H9 (cell line): ENCODE measurements at regions not wholly inside any gene's neighbourhood (a gene's known extent, or its start where the extent isn't known, plus 50 kb on each side); places are given as distances from the start of the nearest gene placed in this dataset.
A peak's percentile ranks its signal among the peaks of the same experiment; 100 is the strongest.

Source experiments
- DNase-seq: peaks from one replicate; pipeline ENCODE4 v3.0.0-alpha.2; 2017
- H2AFZ ChIP-seq: one replicate; pipeline ENCODE4 v1.6.1; 2013; ENCODE audit warnings: mild to moderate bottlenecking, low read length, control low read depth, moderate library complexity
- H2AK5ac ChIP-seq: 2 replicates; pipeline ENCODE4 v1.6.1; 2013; ENCODE audit warnings: low read length, control low read depth, mixed read lengths; ENCODE audit not compliant: insufficient read length
- H2BK120ac ChIP-seq: one replicate; pipeline ENCODE4 v1.6.1; 2013; ENCODE audit warnings: low read depth, mild to moderate bottlenecking, low read length, control low read depth, inconsistent platforms; ENCODE audit not compliant: poor library complexity, severe bottlenecking
- H2BK12ac ChIP-seq: 2 replicates; pipeline ENCODE4 v1.6.1; 2013; ENCODE audit warnings: low read length, control low read depth, mixed read lengths, low read depth; ENCODE audit not compliant: insufficient read length
- H2BK15ac ChIP-seq: 2 replicates; pipeline ENCODE4 v1.6.1; 2013; ENCODE audit warnings: low read depth, low read length, control low read depth
- H2BK20ac ChIP-seq: one replicate; pipeline ENCODE4 v1.6.1; 2013; ENCODE audit warnings: low read depth, mild to moderate bottlenecking, low read length, control low read depth, inconsistent platforms; ENCODE audit not compliant: poor library complexity, severe bottlenecking
- H2BK5ac ChIP-seq: 2 replicates; pipeline ENCODE4 v1.6.1; 2013; ENCODE audit warnings: low read length, control low read depth, mixed read lengths; ENCODE audit not compliant: insufficient read length
- H3K14ac ChIP-seq: 2 replicates; pipeline ENCODE4 v1.6.1; 2013; ENCODE audit warnings: low read length, control low read depth; ENCODE audit not compliant: insufficient read depth
- H3K18ac ChIP-seq: 2 replicates; pipeline ENCODE4 v1.6.1; 2013; ENCODE audit warnings: low read depth, mild to moderate bottlenecking, mixed read lengths, low read length, control low read depth; ENCODE audit not compliant: insufficient read length
- H3K23ac ChIP-seq: 2 replicates; pipeline ENCODE4 v1.6.1; 2013; ENCODE audit warnings: low read length, control low read depth, mixed read lengths, low read depth; ENCODE audit not compliant: insufficient read length
- H3K23me2 ChIP-seq: 2 replicates; pipeline ENCODE4 v1.6.1; 2013; ENCODE audit warnings: low read depth, mild to moderate bottlenecking, mixed read lengths, low read length, control low read depth; ENCODE audit not compliant: insufficient read length, poor library complexity, severe bottlenecking
- H3K27ac ChIP-seq: 2 replicates; pipeline ENCODE4 v1.5.1; 2013; ENCODE audit warnings: low read length, control low read depth, mixed read lengths, low read depth; ENCODE audit not compliant: insufficient read length
- H3K27me3 ChIP-seq: 2 replicates; pipeline ENCODE4 v1.6.1; 2013; ENCODE audit warnings: low read length, control low read depth, inconsistent platforms; ENCODE audit not compliant: insufficient read depth
- H3K4ac ChIP-seq: 2 replicates; pipeline ENCODE4 v1.6.1; 2013; ENCODE audit warnings: low read depth, mild to moderate bottlenecking, control low read depth, inconsistent platforms, low read length, moderate library complexity
- H3K4me1 ChIP-seq: 2 replicates; pipeline ENCODE4 v1.6.1; 2013; ENCODE audit warnings: low read length, control low read depth, inconsistent platforms; ENCODE audit not compliant: insufficient read depth
- H3K4me2 ChIP-seq: 2 replicates; pipeline ENCODE4 v1.6.1; 2013; ENCODE audit warnings: low read length, control low read depth, mixed read lengths; ENCODE audit not compliant: insufficient read length, insufficient read depth
- H3K56ac ChIP-seq: 2 replicates; pipeline ENCODE4 v1.6.1; 2013; ENCODE audit warnings: low read depth, mild to moderate bottlenecking, mixed read lengths, low read length, control low read depth; ENCODE audit not compliant: insufficient read length
- H3K79me1 ChIP-seq: 2 replicates; pipeline ENCODE4 v1.6.1; 2013; ENCODE audit warnings: low read depth, mild to moderate bottlenecking, moderate library complexity, low read length, control low read depth, inconsistent platforms; ENCODE audit not compliant: insufficient read depth, poor library complexity, severe bottlenecking
- H3K79me2 ChIP-seq: 2 replicates; pipeline ENCODE4 v1.6.1; 2013; ENCODE audit warnings: low read length, control low read depth, inconsistent platforms; ENCODE audit not compliant: insufficient read depth
- H3K9ac ChIP-seq: 2 replicates; pipeline ENCODE4 v1.6.1; 2013; ENCODE audit warnings: low read length, control low read depth, mixed read lengths; ENCODE audit not compliant: insufficient read length; ENCODE audit errors: extremely low read depth
- H3K9me3 ChIP-seq: one replicate; pipeline ENCODE4 v1.6.1; 2013; ENCODE audit warnings: low read depth, low read length, inconsistent platforms; ENCODE audit not compliant: control insufficient read depth
- H3T11ph ChIP-seq: one replicate; pipeline ENCODE4 v1.6.1; 2013; ENCODE audit warnings: mild to moderate bottlenecking, low read length, control low read depth, inconsistent platforms
- H4K20me1 ChIP-seq: one replicate; pipeline ENCODE4 v1.6.1; 2013; ENCODE audit not compliant: control insufficient read depth, insufficient read length, insufficient read depth
- H4K5ac ChIP-seq: 2 replicates; pipeline ENCODE4 v1.6.1; 2013; ENCODE audit warnings: low read depth, mild to moderate bottlenecking, mixed read lengths, low read length, control low read depth; ENCODE audit not compliant: insufficient read length
- H4K8ac ChIP-seq: replicated peaks from 2 replicates; pipeline ENCODE4 v1.6.1; 2013; ENCODE audit warnings: low read length, control low read depth, mixed read lengths, low read depth; ENCODE audit not compliant: insufficient read length
- H4K91ac ChIP-seq: 2 replicates; pipeline ENCODE4 v1.6.1; 2013; ENCODE audit warnings: low read depth, mild to moderate bottlenecking, moderate library complexity, mixed read lengths, low read length, control low read depth; ENCODE audit not compliant: insufficient read length
- H3K27ac Mint-ChIP-seq, 3 experiments: 2 replicates in 2 of 3; 3 replicates in 1 of 3; pipeline ENCODE4 v1.8.0; 2020 to 2021; ENCODE audit warnings: mixed read lengths in 3 of 3, mild to moderate bottlenecking in 1 of 3, moderate library complexity in 1 of 3
- H3K27me3 Mint-ChIP-seq: 2 replicates; pipeline ENCODE4 v1.8.0; 2021; ENCODE audit warnings: low read depth, mild to moderate bottlenecking, moderate library complexity, mixed read lengths
- H3K36me3 Mint-ChIP-seq, 3 experiments: 2 replicates in 2 of 3; 3 replicates in 1 of 3; pipeline ENCODE4 v1.8.0; 2020 to 2021; ENCODE audit warnings: low read depth in 3 of 3, mixed read lengths in 3 of 3; ENCODE audit not compliant: insufficient read depth in 1 of 3
- H3K4me1 Mint-ChIP-seq, 2 experiments: 2 replicates each; pipeline ENCODE4 v1.8.0; 2020; ENCODE audit warnings: mixed read lengths in 2 of 2
- H3K4me3 Mint-ChIP-seq, 2 experiments: 2 replicates in 1 of 2; 3 replicates in 1 of 2; pipeline ENCODE4 v1.8.0; 2020 to 2021; ENCODE audit warnings: mild to moderate bottlenecking in 2 of 2, mixed read lengths in 2 of 2, moderate library complexity in 1 of 2
- H3K9me3 Mint-ChIP-seq, 2 experiments: 2 replicates in 1 of 2; 3 replicates in 1 of 2; pipeline ENCODE4 v1.8.0; 2020; ENCODE audit warnings: mild to moderate bottlenecking in 2 of 2, mixed read lengths in 2 of 2, moderate library complexity in 1 of 2
- CTCF ChIP-seq: fragments of 200-600 bp; sonication (generic); conservative IDR thresholded peaks from 3 replicates; pipeline ENCODE4 v1.8.0; 2021; ENCODE audit warnings: antibody characterized with exemption, mild to moderate bottlenecking
- WGBS: extraction: QIAGEN DNeasy Blood & Tissue Kit; methylation state at CpG from one replicate; pipeline ENCODE4 v1.1.7; 2013; ENCODE audit warnings: missing lambda C conversion rate, low lambda C conversion rate, mixed read lengths; ENCODE audit not compliant: insufficient read length; ENCODE audit errors: extremely low coverage; 5-methylcytosine and 5-hydroxymethylcytosine counted together

GRCh38 chr2:167678158-167678557 lies 569.2 kb downstream of the STK39 start:
- H3T11ph ChIP-seq, result no peak overlapping the region
- no peak overlapping the region for H3K18ac ChIP-seq
- no peaks in the 10 kb centered on the region for H3K9me3 ChIP-seq
- H3K79me2 ChIP-seq, result no peaks in the 10 kb centered on the region
- H4K91ac ChIP-seq, result no peak overlapping the region
- Mint-ChIP-seq H3K27me3 (no peaks in the 10 kb centered on the region), H3K4me3 (no peak overlapping the region), H3K36me3 (no peaks in the 10 kb centered on the region), H3K27ac (peak overlapping the region in 1 of 3 experiments; percentile 48; a peak in 1 of 7 replicates), H3K9me3 (no peaks in the 10 kb centered on the region), H3K4me1 (peaks cover 29 to 39% of the 10 kb centered on the region in 2 experiments)
- no peaks in the 10 kb centered on the region; the same call in 1 of the 2 replicates for H3K4me1 ChIP-seq
- no peak overlapping the region for H3K14ac ChIP-seq
- H3K27me3 ChIP-seq, result no peaks in the 10 kb centered on the region
- H3K56ac ChIP-seq, result no peak overlapping the region
- DNase-seq, result no peak
- no peak overlapping the region for H3K4me2 ChIP-seq
- H2BK120ac ChIP-seq, result no peak overlapping the region
- no peak overlapping the region for H2AK5ac ChIP-seq
- H3K27ac ChIP-seq, result no peak overlapping the region
- H2BK15ac ChIP-seq, result no peak overlapping the region
- no CpG with 5 or more reads among the region's 3 CpGs for WGBS
- TF ChIP-seq CTCF, result no peak
- no peak overlapping the region for H2BK20ac ChIP-seq
- H4K8ac ChIP-seq, result no peak overlapping the region
- no peak overlapping the region for H2BK5ac ChIP-seq
- no peak overlapping the region for H3K9ac ChIP-seq
- no peak overlapping the region for H3K23ac ChIP-seq
- no peak overlapping the region for H2BK12ac ChIP-seq
- no peak overlapping the region for H4K5ac ChIP-seq
- no peaks in the 10 kb centered on the region for H3K79me1 ChIP-seq
- no peak overlapping the region for H2AFZ ChIP-seq
- no peak overlapping the region for H3K4ac ChIP-seq
- no peaks in the 10 kb centered on the region for H4K20me1 ChIP-seq
- H3K23me2 ChIP-seq, result no peaks in the 10 kb centered on the region
